NCI-H510A treated with DMSO at 0.1 percent for 48 hours (cell line): ENCODE measurements at regions not wholly inside any gene's neighbourhood (a gene's known extent, or its start where the extent isn't known, plus 50 kb on each side); places are given as distances from the start of the nearest gene placed in this dataset.
"Not testable (repeated sequence)": the region's sequence is repeated elsewhere in the genome, so short reads cannot be mapped to it uniquely, and the experiment has no call there.

ENCODE experiments used
- DNase-seq: peaks from one replicate; lab custom pipeline; 2025; lab: John Stamatoyannopoulos, UW

DNA sequence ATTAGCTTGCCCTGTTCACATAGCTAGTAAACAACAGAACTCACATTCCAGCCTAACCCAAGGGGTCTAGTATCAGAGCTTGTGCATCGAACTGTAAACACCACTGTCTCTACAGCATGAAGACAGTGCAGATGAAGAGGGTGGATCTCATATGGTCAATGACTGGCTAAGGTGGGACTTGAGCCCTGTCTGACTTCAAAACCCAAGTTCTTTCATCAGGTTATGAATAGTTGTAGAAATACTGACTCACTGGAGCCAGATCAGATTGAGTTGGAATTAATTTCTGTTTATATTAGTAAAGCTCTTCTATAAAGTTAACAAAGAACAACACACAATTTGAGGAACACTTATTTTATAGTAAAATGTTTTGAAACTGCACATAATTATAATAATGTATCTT lies 161.7 kb upstream of the ARHGAP20 start:
- no peak for DNase-seq

DNA sequence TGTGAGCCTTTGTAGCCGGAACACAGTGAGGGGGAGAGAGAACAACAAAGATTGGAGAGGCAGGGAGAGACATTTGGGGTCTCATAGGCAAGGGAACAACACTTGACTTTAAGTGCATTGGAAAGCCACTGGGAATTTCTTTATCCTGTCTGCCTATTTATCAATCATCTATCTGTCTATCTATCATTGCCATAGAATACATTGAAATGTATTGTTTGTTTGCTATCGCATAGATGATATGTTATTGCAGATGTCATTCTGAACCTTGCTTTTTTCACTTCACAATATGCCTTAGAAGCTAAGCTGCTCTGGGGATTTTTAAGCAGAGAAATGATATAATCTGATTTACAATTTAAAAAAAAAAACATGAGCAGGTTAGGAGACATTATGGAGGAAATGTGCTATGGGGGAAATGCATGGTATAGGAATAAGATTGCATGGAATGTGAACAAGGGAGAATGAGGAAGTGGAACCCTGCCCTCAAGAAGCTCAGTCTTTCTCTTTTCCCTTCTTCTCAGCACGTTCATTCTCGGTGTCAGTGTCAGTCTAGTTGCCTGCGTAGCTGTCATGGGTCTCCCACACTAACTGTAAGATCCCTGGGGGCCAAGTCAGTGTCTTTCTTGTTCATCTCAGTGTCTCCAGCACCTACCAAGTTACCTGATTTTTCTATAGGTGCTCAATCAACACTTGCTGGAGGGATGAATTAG lies 158.7 kb upstream of the ARHGAP20 start:
- no peak for DNase-seq

DNA sequence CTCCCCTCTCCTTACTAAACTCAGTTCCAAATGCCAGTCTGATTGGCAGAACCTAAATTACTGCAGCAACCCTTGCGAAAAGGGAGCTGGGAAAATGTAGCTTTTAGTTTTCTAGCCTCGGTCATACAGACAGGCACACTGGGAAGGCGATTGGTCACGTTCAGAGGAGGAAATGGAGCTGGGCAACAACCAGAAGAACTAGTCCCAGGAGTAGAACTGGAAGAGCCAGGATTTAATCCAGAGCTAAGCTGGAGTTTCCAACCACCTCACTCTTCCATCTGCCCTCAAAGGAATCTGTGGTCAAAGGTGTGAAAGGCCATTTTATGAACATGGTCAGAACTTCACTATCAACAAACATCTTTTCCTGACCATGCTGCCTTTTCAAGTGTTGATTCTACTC lies 155.7 kb upstream of the ARHGAP20 start:
- DNase-seq, result no peak

DNA sequence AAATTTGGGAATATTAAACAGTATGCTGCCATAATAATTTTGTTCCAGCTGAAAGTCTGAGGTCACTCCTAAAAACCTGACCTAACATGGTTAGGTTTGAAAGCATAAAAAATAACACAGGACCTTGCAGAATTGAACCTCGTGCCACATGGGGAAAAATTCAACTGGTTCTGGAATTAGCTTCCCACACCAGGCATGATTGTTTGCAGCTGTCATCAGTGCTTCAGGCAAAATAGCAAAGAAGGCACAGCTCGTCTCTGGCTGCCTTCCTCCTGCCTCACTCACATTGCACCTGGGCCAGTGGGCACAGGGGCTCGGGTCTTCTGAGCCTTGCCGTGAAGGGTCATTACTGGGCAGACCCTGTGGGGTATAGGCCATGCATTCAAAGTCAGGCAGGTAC lies 153.8 kb upstream of the ARHGAP20 start:
- no peak for DNase-seq

DNA sequence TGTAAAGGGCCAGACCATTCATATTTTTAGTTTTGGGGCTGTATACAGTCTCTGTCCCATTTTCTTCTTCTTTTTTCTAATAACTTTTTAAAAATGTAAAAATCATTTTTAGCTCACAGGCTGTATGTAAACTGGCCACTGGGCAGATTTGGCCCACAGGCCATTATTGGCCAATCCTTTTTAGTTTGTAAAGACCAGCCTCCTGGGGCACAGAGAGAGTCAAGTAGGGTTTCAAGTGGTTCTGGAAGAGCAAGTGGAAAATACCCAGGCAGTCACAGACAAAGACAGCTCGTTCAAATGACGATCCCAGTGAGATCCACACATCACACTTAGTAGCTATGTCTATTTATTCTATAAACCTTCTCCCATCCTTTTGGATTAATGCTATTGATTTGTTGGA lies 150.2 kb upstream of the ARHGAP20 start:
- peak; percentile 54 for DNase-seq

DNA sequence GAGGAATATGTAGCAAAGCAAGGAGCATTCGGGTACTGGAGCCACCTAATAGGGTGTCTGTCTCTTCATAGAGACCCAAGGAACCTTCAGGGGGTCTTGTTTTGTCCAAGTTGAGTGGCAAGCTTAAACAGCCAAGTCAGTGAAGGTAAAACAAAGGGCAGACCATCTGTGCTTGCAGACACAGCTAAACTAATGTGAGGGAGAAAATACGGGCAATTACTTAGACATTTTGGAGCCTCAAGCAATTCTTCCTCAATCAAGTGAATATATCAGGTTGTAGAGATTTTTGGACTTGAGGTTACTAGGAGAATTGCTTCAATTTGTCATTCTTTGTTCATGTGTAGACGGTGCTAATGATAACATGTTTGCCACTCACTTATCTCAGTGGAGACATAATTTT lies 148.2 kb upstream of the ARHGAP20 start:
- DNase-seq, result no peak

DNA sequence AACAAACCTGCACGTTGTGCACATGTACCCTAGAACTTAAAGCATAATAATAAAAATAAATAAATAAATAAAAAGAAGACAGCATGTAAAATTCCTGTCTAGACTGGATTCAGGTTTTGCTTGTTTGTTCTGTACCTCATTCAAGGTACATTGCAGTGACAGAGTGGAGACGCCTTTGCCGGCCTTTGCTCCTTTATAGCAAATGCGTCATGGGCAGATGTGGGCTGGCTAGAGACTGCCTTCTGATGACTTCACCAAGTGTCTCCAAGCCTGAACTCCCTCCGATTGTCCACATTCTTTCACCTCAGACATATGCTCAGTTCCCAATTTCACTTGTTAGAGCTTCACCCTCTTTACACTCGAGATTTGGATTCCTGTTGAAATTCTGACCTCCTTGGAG lies 147.8 kb upstream of the ARHGAP20 start:
- DNase-seq, result no peak

DNA sequence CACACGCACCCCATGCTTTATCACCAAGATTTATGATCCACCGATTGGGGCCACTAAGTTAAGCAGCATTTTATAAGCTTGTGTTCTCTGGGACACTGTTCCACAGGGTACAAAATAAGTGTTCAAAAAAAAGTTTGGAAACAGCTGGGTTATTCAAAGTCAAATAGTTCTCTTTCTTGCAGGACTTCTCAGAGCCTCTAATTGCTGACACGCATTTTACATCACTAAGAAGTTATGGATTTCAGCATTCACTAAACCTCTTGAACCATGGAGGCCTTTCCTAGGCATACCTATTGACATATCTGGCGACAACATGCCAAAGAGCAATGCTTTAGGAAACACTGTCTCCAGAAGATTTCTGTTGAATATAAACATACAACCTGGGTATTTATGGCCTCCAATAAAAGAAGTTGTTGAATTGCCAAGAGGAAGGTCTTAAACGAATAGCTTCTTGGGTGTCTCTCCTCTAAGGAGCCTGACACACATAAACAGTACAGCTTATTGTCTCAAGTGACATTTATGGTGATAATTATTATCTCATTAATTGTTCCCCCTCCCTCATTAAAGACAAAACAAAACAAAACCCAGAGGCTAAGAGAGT lies 147.1 kb upstream of the ARHGAP20 start:
- no peak for DNase-seq

DNA sequence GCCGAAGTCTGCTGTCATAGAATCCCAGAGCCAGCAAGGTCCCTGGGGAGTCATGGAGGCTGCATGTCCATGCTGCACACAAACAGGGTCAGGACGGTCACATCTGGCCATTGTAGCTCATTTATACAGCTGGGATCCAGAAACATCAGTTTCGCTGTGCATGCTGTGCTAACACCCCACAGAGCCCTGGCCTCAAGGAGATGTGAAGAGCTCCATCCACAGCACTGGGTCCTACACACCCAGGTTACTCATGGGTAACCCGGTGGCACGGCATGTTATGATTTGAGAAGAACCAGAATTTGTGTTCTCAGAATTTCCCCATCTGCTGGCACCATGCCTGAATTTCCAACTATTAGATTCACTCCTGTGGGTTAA lies 146.3 kb upstream of the ARHGAP20 start:
- DNase-seq, result no peak

DNA sequence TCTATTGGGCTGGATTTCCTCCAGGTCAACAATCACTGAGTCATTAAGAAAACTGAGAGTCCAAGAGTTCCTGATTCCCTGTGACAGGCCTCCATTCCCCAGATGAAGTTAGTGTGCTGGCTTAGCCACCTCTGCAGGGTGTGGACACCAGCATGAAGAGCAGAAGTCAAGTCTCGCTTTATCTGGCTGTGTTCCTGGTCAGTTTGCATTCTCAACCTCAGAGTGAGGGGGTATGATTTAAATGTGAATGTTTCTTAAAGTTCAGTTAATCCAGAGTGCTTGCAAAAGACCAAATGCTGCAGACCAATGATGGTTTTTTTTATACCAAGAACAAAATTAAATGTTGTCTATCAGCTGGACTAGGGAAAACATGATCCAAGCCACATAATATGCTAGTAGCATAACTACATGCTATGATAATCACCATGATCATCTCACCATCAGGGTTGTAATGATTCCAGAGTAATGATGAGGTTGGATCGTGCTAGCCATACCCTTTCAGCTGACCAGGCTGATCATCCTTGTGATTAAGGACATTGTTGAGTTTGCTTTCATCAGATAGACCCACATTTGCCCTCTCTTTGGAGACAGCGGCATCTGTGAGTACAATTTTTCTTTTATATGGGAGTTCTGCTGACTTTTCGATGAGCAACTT lies 145.8 kb upstream of the ARHGAP20 start:
- no peak for DNase-seq

DNA sequence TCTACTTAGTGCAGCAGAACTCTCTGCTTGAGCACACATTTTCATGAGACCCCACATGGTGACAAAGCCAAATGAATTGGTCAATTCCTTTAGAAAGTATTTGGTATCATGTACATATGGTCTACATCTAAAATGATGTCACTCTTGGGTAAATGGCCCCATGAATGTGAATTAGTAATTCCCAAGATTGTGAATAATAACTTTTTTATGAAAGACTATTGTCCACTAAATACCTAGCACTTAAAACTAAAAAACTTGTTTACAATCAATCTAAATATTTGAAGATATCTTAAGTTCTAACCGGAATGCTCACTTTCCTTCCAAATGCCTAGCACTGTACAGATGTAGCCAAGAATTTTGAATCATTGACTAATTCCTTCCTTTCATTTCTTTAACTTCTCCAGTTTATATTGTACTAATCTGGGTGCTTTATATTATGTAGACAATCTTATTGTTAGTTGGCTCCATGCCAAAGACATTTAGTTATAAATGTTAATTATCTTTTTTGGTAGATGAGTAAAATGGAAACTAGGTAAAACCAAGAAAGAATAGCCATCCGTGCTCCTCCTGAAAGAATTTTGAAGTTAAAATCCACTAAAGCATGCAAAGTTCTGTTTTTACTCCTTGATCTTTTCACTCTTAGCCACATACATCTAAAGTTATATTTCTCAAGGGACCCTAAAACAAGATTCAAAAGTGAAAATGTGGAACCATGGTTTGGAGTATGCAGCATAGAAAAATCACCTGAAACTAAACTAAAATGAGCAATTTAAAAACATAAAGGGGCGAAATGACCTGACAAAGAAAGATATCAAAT lies 145.0 kb upstream of the ARHGAP20 start:
- no peak for DNase-seq

DNA sequence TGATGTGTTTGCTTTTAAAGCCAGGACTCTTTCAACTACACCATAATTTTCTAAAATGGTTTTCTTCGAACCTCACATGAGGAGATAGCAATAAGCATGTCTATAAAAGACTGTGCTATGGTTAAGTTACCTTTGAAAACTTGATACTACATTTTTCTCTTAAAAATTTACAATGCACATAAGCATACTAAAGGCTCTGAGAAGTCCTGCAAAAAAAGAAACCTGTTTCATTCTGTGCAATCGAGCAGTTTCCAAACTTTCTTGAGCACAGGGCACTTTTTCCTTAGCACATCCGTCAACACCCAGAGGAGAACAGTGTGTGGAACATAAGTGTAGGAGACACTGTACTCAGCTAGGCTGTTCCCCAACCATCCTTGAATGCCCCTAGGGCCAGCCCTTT lies 144.1 kb upstream of the ARHGAP20 start:
- no peak for DNase-seq

DNA sequence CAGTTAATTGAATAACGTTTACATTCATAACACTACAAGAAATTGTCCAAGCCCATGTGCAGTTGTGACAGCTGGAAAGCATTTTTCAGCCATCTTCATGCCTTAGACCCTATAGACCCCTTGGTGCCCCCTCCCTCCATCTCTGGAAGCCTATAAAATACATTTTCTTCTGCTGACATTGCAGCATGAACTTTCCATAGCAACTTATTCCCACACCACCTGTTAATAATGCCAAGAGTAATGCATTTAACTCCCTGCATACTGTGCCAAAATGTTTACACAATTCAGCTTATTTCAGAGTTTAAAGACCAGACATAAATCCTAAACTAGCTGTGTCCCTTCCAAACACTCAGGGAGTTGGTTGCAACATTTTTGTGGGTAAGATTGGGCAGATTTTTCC lies 143.0 kb upstream of the ARHGAP20 start:
- no peak for DNase-seq

DNA sequence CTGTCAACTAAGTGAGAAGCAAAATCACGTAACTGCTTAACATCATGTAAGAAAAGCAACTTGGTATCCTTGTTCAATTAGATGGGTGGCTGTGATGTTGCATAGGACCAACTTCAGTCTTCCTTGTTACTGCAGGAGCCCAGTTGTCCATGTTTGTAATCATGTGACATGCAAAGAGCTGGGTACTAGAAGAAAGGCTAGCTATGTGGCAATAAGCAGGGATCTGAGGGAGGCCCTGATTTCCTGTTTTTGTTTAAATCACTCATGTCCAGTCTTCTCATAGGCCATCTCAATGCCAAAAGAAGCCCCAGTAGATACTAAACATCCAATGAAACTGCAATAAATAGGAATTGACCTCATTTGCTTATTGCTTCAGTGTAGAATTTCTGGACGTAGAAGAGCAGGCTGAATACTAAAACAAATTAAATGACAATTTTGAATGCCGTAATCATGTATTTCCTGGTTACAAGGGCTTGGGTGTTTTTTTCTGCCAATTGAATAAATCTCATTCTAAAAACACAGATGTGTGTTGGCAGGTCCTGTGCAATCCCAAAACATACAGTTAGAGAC lies 140.8 kb upstream of the ARHGAP20 start:
- no peak for DNase-seq

DNA sequence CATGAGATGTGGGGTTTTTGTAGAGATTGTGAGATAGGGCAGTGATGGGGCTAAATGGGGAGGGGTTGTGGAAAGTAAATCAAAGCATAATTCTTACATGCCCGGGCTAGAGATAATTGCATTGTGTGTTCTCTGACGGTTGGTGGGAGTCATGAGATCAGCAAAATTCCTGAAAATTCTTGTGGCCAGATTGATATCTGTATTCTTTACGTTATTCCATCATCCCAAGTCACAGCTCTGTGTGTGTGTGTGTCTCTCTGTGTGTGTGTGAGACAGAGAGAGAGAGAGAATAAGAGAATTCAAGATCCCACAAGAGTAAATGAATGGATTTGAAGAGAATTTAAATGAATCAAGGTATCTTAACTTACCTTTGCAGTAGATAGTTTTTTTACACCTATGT lies 138.6 kb upstream of the ARHGAP20 start:
- no peak for DNase-seq

DNA sequence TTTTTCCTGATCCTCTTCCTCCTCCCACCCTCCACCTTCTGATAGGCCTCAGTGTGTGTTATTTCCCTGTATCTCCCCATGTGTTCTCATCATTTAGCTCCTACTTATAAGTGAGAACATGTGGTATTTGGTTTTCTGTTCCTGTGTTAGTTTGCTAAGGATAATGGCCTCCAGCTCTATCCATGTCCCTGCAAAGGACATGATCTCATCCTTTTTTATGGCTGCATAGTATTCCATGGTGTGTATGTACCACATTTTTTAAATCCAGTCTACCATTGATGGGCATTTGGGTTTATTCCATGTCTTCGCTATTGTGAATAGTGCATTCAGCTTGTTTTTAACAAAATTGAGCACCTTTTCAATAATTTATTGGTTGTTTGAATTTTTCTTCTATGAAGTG lies 130.8 kb upstream of the ARHGAP20 start:
- not testable (repeated sequence) for DNase-seq

DNA sequence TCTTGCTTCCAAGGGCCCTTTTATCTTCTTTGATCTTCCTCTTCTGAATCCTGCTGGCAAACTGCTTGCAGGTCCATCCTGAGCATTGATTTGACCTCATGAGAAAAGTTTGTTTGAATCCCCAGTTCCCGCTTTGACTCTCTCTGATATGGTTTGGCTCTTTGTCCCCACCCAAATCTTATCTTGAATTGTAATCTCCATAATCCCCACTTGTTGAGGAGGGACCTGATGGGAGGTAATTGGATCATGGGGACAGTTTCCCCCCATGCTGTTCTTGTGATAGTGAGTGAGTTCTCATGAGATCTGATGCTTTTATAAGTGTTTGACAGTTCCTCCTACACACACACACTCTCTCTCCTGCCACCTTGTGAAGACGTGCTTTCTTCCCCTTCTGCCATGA lies 126.6 kb upstream of the ARHGAP20 start:
- no peak for DNase-seq

DNA sequence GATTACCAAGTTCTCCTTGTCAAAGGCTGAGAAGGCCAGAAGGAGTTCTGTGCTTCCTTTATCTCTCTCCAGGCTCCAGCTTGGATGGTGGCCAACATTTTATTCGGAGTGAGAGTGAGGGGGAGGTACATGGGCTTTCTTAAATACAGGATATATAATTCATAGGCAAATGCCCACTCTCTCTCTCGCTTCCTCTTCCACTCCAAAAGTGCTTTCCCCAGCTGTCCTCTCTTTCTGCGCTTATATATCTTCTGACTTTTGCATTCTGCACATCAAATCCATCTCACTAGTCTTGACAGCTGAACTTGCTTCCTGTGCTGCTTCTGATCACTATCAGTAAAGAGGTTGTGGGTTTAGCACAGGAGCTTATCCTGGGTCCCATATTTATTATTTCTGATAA lies 125.4 kb upstream of the ARHGAP20 start:
- DNase-seq, result no peak

DNA sequence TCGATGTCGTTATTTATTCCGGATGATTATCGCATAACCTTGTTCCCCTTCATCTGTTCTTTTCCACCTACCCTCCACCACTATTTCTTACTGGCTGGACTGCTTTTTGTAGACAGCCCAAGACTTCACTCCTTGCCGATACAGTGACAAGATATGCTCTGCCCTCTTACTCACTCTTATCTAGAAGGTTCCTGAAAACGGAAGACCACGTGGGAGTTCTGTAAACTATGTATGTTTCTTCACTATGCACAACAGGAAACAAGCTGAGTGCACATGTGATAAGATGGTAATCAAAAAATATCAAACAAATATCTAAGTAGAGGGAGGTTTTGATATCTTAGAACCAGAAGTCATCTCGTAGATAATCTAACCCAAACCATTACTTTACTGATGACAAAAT lies 122.9 kb upstream of the ARHGAP20 start:
- no peak for DNase-seq

DNA sequence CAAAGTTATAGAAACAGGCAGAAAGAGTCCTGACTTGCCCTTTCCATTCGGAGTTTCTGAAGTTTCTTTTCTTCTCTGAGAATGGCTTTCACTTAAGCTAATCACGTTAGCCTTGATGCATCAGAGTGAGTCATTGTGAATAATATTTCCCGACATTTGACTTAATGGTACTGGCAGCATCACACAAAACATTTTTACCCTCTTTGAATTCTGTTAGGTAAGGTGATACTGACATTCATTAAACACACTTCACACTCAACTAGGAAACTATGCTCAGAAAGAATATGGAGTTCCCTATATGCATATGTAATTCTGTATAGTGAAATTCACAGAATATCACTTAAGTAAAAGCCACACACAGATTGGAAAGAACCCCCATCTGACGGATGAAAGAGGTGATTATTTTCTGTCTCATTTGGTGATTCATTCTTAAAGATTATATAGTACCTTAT lies 120.8 kb upstream of the ARHGAP20 start:
- DNase-seq, result no peak

DNA sequence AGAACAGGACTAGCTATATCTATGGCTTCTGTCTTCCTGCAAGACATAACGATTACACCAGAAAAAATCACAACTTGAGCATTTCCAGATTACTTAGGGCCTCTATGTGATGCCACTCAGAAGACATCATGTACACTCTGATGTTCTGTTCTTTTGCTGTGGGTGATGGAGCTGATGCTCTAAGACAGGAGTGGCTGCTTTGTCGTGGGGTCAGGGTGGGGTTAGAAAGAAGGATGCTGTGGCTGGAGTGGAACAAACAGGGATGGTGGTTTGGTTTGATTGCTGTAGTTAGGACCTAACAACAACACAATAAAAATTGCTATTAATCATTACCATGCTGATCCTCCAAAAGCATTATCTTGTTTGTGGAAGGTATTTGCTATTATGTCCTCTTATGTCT lies 120.3 kb upstream of the ARHGAP20 start:
- DNase-seq, result no peak

DNA sequence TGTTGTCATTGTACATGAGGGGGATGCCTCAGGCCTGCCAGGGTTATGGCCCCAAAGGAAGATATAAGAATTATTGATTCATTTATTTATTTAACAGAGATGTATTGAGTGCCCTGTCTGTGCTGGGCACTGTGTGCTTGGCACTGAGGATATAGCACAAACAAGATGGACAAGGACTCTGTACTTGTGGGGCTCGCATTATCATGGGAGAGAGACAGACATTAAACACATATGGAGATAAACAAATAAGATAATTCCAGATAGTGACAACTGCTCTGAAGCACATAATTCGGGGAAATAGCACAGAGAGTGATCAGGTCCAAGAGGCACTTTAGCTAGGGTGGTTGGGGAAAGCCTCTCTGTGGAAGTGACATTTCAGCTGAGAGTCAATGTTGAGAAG lies 119.8 kb upstream of the ARHGAP20 start:
- no peak for DNase-seq
